ENCODE measurements at regions not wholly inside any gene's neighbourhood (a gene's known extent, or its start where the extent isn't known, plus 50 kb on each side); places are given as distances from the start of the nearest gene placed in this dataset.
A peak's percentile ranks its signal among the peaks of the same experiment; 100 is the strongest.

GRCh38 chr3:30258426-30259392 lies 347.7 kb upstream of the TGFBR2 start:
- DNase-seq: no peak
- TF ChIP-seq GATA1 (IDR thresholded peaks at IDR 0.05; ENCODE audit: low read depth, low read length) (no peak), POLR2A (IDR thresholded peaks at IDR 0.05; ENCODE audit: low read length) (no peak)

- DNase-seq: no peak
- TF ChIP-seq GATA1 (IDR thresholded peaks at IDR 0.05; ENCODE audit: low read depth, low read length): no peak
- no peak for TF ChIP-seq POLR2A (IDR thresholded peaks at IDR 0.05; ENCODE audit: low read length)
Measured at GRCh38 chr3:30259730-30260129, 346.7 kb upstream of the TGFBR2 start.

GRCh38 chr3:30260762-30261161 lies 345.6 kb upstream of the TGFBR2 start:
- no peak for DNase-seq
- TF ChIP-seq POLR2A (IDR thresholded peaks at IDR 0.05; ENCODE audit: low read length): no peak
- no peak for TF ChIP-seq GATA1 (IDR thresholded peaks at IDR 0.05; ENCODE audit: low read depth, low read length)

- TF ChIP-seq GATA1 (IDR thresholded peaks at IDR 0.05; ENCODE audit: low read depth, low read length) (no peak), POLR2A (IDR thresholded peaks at IDR 0.05; ENCODE audit: low read length) (no peak)
- DNase-seq: no peak
Measured at GRCh38 chr3:30263238-30263924, 343.0 kb upstream of the TGFBR2 start.

- TF ChIP-seq POLR2A (IDR thresholded peaks at IDR 0.05; ENCODE audit: low read length) (no peak), GATA1 (IDR thresholded peaks at IDR 0.05; ENCODE audit: low read depth, low read length) (no peak)
- DNase-seq: peak in 1 of 2 experiments; percentile 5
Measured at GRCh38 chr3:30263925-30264313, 342.5 kb upstream of the TGFBR2 start.

- no peak for DNase-seq
- no peak for TF ChIP-seq GATA1 (IDR thresholded peaks at IDR 0.05; ENCODE audit: low read depth, low read length)
- TF ChIP-seq POLR2A (IDR thresholded peaks at IDR 0.05; ENCODE audit: low read length): no peak
Measured at GRCh38 chr3:30266524-30266923, 339.9 kb upstream of the TGFBR2 start.

GRCh38 chr3:30268288-30268687 lies 338.1 kb upstream of the TGFBR2 start:
- DNase-seq: no peak
- TF ChIP-seq GATA1 (IDR thresholded peaks at IDR 0.05; ENCODE audit: low read depth, low read length) (no peak), POLR2A (IDR thresholded peaks at IDR 0.05; ENCODE audit: low read length) (no peak)

- TF ChIP-seq GATA1 (IDR thresholded peaks at IDR 0.05; ENCODE audit: low read depth, low read length) (no peak), POLR2A (IDR thresholded peaks at IDR 0.05; ENCODE audit: low read length) (no peak)
- no peak for DNase-seq
Measured at GRCh38 chr3:30269751-30270445, 336.5 kb upstream of the TGFBR2 start.

GRCh38 chr3:30271781-30272180 lies 334.6 kb upstream of the TGFBR2 start:
- DNase-seq: no peak
- TF ChIP-seq GATA1 (IDR thresholded peaks at IDR 0.05; ENCODE audit: low read depth, low read length) (no peak), POLR2A (IDR thresholded peaks at IDR 0.05; ENCODE audit: low read length) (no peak)

GRCh38 chr3:30273304-30274072 lies 332.9 kb upstream of the TGFBR2 start:
- DNase-seq: no peak
- TF ChIP-seq POLR2A (IDR thresholded peaks at IDR 0.05; ENCODE audit: low read length) (no peak), GATA1 (IDR thresholded peaks at IDR 0.05; ENCODE audit: low read depth, low read length) (no peak)

- TF ChIP-seq GATA1 (IDR thresholded peaks at IDR 0.05; ENCODE audit: low read depth, low read length) (no peak), POLR2A (IDR thresholded peaks at IDR 0.05; ENCODE audit: low read length) (no peak)
Measured at GRCh38 chr3:30277494-30277893, 328.9 kb upstream of the TGFBR2 start.

GRCh38 chr3:30281526-30281925 lies 324.9 kb upstream of the TGFBR2 start:
- TF ChIP-seq GATA1 (IDR thresholded peaks at IDR 0.05; ENCODE audit: low read depth, low read length) (no peak), POLR2A (IDR thresholded peaks at IDR 0.05; ENCODE audit: low read length) (no peak)
- no peak for DNase-seq

More at GRCh38 chr3:30277494-30277893, 328.9 kb upstream of the TGFBR2 start:
- no peak for DNase-seq

- no peak for DNase-seq
- TF ChIP-seq POLR2A (IDR thresholded peaks at IDR 0.05; ENCODE audit: low read length): no peak
- no peak for TF ChIP-seq GATA1 (IDR thresholded peaks at IDR 0.05; ENCODE audit: low read depth, low read length)
Measured at GRCh38 chr3:30282154-30282696, 324.2 kb upstream of the TGFBR2 start.
